GM23248 (cell line): ENCODE measurements at regions not wholly inside any gene's neighbourhood (a gene's known extent, or its start where the extent isn't known, plus 50 kb on each side); places are given as distances from the start of the nearest gene placed in this dataset.

Experiments
- EZH2 ChIP-seq: fragments of 200-600 bp; sonication (generic); IDR thresholded peaks from 2 replicates; pipeline ENCODE4 v1.6.1; 2018; ENCODE audit warnings: antibody characterized with exemption, mild to moderate bottlenecking; ENCODE audit not compliant: insufficient read depth, poor library complexity, severe bottlenecking
- EZH2phosphoT487 ChIP-seq: fragments of 200-600 bp; sonication (generic); IDR thresholded peaks from 2 replicates; pipeline ENCODE4 v1.6.1; 2018; ENCODE audit warnings: antibody characterized with exemption, moderate library complexity, mild to moderate bottlenecking, low read depth; ENCODE audit not compliant: insufficient read depth

- TF ChIP-seq EZH2phosphoT487 (no peak), EZH2 (no peak)
These were observed 106.6 kb upstream of the CHST15 start for GRCh38 chr10:124200011-124200410.
